ENCODE measurements at regions not wholly inside any gene's neighbourhood (a gene's known extent, or its start where the extent isn't known, plus 50 kb on each side); places are given as distances from the start of the nearest gene placed in this dataset.
"Not testable (repeated sequence)": the region's sequence is repeated elsewhere in the genome, so short reads cannot be mapped to it uniquely, and the experiment has no call there.

GRCh38 chr4:115292320-115293092 lies 179.1 kb upstream of the NDST4 start:
- DNase-seq: no peak

GRCh38 chr4:115287426-115287825 lies 174.0 kb upstream of the NDST4 start:
- DNase-seq: no peak

GRCh38 chr4:115279330-115279729 lies 165.9 kb upstream of the NDST4 start:
- no peak for DNase-seq

- DNase-seq: no peak
Observed at GRCh38 chr4:115278830-115279229, 165.4 kb upstream of the NDST4 start.

- no peak for DNase-seq
Observed at GRCh38 chr4:115275615-115276014, 162.2 kb upstream of the NDST4 start.

- DNase-seq: no peak
Observed at GRCh38 chr4:115274545-115274944, 161.1 kb upstream of the NDST4 start.

- DNase-seq: no peak
Observed at GRCh38 chr4:115272594-115272993, 159.2 kb upstream of the NDST4 start.

GRCh38 chr4:115272185-115272584 lies 158.8 kb upstream of the NDST4 start:
- DNase-seq: no peak

GRCh38 chr4:115260195-115260594 lies 146.8 kb upstream of the NDST4 start:
- DNase-seq: no peak

GRCh38 chr4:115259642-115260041 lies 146.2 kb upstream of the NDST4 start:
- no peak for DNase-seq

GRCh38 chr4:115249808-115250207 lies 136.4 kb upstream of the NDST4 start:
- DNase-seq: no peak

GRCh38 chr4:115234405-115235093 lies 121.1 kb upstream of the NDST4 start:
- DNase-seq: peak; percentile 0

- DNase-seq: no peak
Observed at GRCh38 chr4:115233600-115233999, 120.2 kb upstream of the NDST4 start.

GRCh38 chr4:115229873-115230272 lies 116.5 kb upstream of the NDST4 start:
- DNase-seq: no peak

GRCh38 chr4:115228851-115229250 lies 115.4 kb upstream of the NDST4 start:
- DNase-seq: no peak

- no peak for DNase-seq
Observed at GRCh38 chr4:115222061-115222460, 108.6 kb upstream of the NDST4 start.

GRCh38 chr4:115219862-115220261 lies 106.4 kb upstream of the NDST4 start:
- DNase-seq: no peak

- no peak for DNase-seq
Observed at GRCh38 chr4:115219315-115219860, 106.0 kb upstream of the NDST4 start.

- DNase-seq: no peak
Observed at GRCh38 chr4:115215935-115216334, 102.5 kb upstream of the NDST4 start.

GRCh38 chr4:115213716-115214115 lies 100.3 kb upstream of the NDST4 start:
- no peak for DNase-seq

- no peak for DNase-seq
Observed at GRCh38 chr4:115201042-115201330, 87.6 kb upstream of the NDST4 start.

GRCh38 chr4:115200201-115201041 lies 87.0 kb upstream of the NDST4 start:
- not testable (repeated sequence) for DNase-seq

- not testable (repeated sequence) for DNase-seq
Observed at GRCh38 chr4:115194612-115195011, 81.2 kb upstream of the NDST4 start.

- DNase-seq: no peak
Observed at GRCh38 chr4:115190529-115190928, 77.1 kb upstream of the NDST4 start.

Measured in NCI-H1092 (cell line).